ENCODE measurements at regions not wholly inside any gene's neighbourhood (a gene's known extent, or its start where the extent isn't known, plus 50 kb on each side); places are given as distances from the start of the nearest gene placed in this dataset.

DNA sequence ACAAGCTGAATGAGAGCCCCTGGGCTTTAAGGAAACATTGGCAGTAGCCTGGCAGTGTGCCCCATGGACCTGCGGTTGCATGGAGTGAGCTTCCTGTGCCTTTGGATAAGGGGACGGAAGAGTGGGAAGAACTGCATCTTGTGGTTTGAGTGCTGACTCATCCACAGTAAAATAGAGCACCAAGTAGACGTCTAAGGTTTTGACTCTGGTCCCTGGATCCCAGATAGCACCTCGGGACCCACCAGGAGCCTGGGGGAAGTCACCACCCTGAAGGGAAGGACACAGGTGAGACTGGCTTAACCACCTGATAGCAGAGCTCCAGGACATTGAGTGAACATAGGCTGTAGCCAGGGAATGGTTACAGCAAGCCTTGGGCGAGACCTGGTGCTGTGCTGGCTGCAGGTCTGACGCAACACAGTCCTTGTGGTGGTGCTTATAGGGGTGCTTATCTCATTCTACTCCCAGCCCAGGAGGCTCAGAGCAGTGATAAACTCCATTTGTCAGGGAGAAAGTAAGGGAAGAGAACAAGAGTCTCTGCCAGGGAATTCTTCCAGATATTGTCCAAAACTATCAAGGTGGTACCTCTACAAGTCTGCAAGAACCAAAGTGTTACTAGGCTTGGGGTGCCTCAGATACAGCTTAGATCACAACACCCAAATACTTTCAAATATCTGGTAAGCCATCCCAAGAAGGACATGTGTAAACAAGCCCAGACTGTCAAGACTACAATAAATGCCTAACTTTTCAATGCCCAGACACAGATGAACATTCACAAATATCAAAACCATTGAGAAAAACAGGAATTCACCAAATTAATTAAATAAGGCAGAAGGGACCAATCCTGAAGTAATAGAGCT lies 123.6 kb upstream of the TET2 start:
- Mint-ChIP-seq H3K27me3 (ENCODE audit: low read depth, poor library complexity) (no peaks in the 10 kb centered on the region), H3K4me3 (no peak overlapping the region), H3K4me1 (no peaks in the 10 kb centered on the region), H3K9me3 (peaks cover 12% of the 10 kb centered on the region), H3K36me3 (ENCODE audit: low read depth) (no peaks in the 10 kb centered on the region), H3K27ac (no peak overlapping the region)
- TF ChIP-seq, protein P1, sequence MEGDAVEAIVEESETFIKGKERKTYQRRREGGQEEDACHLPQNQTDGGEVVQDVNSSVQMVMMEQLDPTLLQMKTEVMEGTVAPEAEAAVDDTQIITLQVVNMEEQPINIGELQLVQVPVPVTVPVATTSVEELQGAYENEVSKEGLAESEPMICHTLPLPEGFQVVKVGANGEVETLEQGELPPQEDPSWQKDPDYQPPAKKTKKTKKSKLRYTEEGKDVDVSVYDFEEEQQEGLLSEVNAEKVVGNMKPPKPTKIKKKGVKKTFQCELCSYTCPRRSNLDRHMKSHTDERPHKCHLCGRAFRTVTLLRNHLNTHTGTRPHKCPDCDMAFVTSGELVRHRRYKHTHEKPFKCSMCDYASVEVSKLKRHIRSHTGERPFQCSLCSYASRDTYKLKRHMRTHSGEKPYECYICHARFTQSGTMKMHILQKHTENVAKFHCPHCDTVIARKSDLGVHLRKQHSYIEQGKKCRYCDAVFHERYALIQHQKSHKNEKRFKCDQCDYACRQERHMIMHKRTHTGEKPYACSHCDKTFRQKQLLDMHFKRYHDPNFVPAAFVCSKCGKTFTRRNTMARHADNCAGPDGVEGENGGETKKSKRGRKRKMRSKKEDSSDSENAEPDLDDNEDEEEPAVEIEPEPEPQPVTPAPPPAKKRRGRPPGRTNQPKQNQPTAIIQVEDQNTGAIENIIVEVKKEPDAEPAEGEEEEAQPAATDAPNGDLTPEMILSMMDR (IDR thresholded peaks at IDR 0.05): no peak
- no peak for DNase-seq

DNA sequence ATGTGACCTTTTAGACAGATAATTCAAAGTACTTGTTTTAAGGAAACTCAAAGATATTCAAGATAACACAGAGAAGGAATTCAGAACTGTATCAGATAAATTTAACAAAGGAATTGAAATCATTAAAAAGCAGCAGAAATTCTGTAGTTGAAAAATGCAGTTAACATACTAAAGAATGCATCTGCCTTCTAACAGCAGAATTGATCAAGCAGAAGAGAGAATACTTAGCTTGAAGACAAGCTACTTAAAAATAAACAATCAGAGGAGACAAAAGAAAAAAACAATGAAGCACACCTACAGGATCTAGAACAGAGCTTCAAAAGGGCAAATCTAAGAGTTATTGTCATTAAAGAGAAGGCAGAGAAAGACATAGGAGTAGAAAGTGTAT lies 123.0 kb upstream of the TET2 start:
- no peak overlapping the region for H3K27ac Mint-ChIP-seq
- H3K9me3 Mint-ChIP-seq: peaks cover 12% of the 10 kb centered on the region
- no peak overlapping the region for H3K4me3 Mint-ChIP-seq
- no peaks in the 10 kb centered on the region for H3K36me3 Mint-ChIP-seq (ENCODE audit: low read depth)
- no peaks in the 10 kb centered on the region for H3K27me3 Mint-ChIP-seq (ENCODE audit: low read depth, poor library complexity)
- TF ChIP-seq, protein P1 (IDR thresholded peaks at IDR 0.05): no peak
- H3K4me1 Mint-ChIP-seq: no peaks in the 10 kb centered on the region
- no peak for DNase-seq

DNA sequence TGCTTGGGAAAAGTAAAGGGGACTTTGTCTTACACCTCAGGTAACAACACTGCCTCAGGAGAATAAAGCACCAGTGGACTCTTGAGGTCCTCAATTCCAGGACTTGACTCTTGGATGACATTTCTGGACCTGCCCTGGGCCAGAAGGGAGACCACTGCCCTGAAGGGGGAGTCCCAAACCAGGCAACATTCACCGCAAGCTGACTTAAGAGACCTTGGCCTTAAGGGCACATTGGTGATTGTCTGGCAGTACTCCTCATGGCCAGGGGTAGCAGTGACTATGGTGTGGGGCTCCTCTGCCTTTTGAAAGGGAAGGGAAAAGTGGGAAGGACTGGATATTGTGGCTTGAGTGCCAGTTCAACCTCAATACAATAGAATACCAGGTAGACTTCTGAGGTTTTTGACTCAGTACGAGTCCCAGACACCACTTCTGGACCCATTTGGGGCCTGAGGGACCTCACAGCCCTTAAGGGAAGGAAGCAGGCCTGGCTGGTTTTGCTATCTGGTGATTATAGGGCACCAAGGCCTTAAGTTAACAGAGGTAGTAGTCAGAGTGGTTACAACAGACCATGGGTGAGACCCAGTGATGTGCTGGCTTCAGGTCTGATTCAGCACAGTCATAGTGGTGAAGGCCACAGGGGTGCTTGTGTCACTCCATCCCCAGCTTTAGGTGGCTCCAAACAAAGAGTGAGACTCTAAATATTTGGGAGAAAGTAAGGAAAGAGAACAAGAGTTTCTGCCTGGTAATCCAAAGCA lies 121.2 kb upstream of the TET2 start:
- no peak for DNase-seq
- Mint-ChIP-seq H3K27me3 (ENCODE audit: low read depth, poor library complexity) (no peaks in the 10 kb centered on the region), H3K4me1 (no peaks in the 10 kb centered on the region), H3K4me3 (no peak overlapping the region), H3K27ac (no peak overlapping the region), H3K9me3 (peaks cover 5% of the 10 kb centered on the region), H3K36me3 (ENCODE audit: low read depth) (no peaks in the 10 kb centered on the region)
- TF ChIP-seq, protein P1 (IDR thresholded peaks at IDR 0.05): no peak

DNA sequence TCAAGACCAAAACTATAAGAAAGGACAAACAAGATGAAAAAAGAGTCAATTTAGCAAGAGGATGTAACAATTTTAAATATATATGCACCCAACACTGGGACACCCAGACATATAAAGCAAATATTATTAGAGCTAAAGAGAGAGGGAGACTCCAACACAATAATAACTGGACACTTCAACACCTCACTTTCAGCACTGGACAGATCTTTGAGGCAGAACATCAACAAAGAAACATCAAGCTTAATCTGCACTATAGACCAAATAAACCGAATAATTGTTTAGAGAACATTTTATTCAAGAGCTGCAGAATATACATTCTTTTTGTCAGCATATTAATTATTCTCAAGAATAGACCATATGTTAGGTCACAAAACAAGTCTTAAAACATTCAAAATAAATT lies 109.7 kb upstream of the TET2 start:
- H3K9me3 Mint-ChIP-seq: no peaks in the 10 kb centered on the region
- TF ChIP-seq, protein P1 (IDR thresholded peaks at IDR 0.05): no peak
- H3K36me3 Mint-ChIP-seq (ENCODE audit: low read depth): no peaks in the 10 kb centered on the region
- H3K4me1 Mint-ChIP-seq: no peaks in the 10 kb centered on the region
- no peak overlapping the region for H3K4me3 Mint-ChIP-seq
- DNase-seq: no peak
- peaks cover 14% of the 10 kb centered on the region for H3K27me3 Mint-ChIP-seq (ENCODE audit: low read depth, poor library complexity)
- no peak overlapping the region for H3K27ac Mint-ChIP-seq

DNA sequence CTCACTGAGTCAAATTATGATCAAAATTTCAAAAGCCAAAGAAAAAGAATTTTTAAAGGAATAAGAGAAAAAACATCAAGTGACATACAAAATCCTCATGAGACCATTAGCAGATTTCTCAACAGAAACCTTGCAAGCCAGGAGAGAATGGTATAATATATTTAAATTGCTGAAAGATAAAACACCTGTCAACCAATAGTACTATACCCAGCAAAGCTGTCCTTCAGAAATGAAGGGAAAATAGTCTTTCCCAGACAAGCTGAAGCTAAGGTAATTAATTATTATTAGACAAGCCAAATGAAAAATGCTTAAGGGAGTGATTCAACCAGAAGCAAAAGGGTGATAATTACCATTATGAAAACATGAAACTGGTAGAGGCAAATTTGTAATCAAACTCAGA lies 104.2 kb upstream of the TET2 start:
- Mint-ChIP-seq H3K27me3 (ENCODE audit: low read depth, poor library complexity) (peaks cover 17% of the 10 kb centered on the region), H3K9me3 (no peaks in the 10 kb centered on the region), H3K36me3 (ENCODE audit: low read depth) (no peaks in the 10 kb centered on the region), H3K4me1 (no peaks in the 10 kb centered on the region), H3K27ac (no peak overlapping the region), H3K4me3 (no peak overlapping the region)
- no peak for DNase-seq
- TF ChIP-seq, protein P1 (IDR thresholded peaks at IDR 0.05): no peak
